Stimulated activated CD4-positive, alpha-beta T cell treated with anti-CD3 and anti-CD28 coated beads, Interleukin-15, amount 100 ng/mL, for 1 hour (primary cell): ENCODE measurements at regions not wholly inside any gene's neighbourhood (a gene's known extent, or its start where the extent isn't known, plus 50 kb on each side); places are given as distances from the start of the nearest gene placed in this dataset.
"Not testable (repeated sequence)": the region's sequence is repeated elsewhere in the genome, so short reads cannot be mapped to it uniquely, and the experiment has no call there.

Source experiments
- DNase-seq, 2 donors: peaks; one replicate each; pipeline ENCODE4 v3.0.0-alpha.2; 2020; ENCODE audit warnings: low read depth in 1 of 2, low spot score in 1 of 2

DNA sequence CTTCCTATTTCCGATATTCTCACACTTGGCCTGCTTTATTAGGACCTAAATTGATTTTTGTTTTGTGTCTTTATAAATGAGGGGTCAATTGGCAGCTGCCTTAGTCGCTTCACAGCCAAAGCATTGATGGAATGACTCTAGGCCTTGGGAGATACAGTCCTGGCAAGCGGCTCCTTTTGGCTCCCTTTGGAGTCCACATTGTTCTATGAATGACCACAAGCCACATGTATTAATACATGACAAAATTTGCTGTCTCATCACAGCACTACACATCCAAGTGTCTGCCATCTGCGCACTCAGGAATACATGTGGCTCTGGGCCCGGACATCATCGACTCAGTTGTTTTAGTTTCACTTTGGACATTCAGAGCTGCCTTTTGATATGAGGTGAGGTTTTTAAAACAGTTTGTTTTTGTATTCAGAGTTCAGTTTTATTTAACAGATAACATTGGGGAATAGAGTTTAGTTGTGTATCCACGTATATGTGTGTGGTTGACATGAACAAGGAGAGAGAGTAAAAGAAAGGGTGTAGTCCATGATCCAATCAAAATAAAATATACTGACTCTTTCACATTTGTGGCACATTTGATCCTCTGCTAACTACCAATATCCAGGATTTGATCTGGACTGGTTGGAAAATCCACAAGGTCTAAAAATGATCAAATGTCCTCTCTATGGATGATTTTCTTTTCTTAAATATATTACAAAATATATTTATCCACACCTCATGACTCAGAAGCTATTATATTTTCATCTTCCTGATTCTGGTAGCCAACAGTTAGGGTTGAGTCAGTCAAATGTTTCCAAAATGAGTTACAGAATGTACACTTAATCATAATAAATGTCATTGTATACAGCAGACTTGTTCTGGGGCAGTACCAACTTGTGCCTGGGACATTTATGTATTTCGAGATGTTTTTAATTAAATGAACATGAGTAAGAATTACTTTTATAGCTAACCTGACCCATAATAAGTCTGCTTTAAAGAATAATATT, 114.0 kb upstream of the MTAP start:
- no peak for DNase-seq

DNA sequence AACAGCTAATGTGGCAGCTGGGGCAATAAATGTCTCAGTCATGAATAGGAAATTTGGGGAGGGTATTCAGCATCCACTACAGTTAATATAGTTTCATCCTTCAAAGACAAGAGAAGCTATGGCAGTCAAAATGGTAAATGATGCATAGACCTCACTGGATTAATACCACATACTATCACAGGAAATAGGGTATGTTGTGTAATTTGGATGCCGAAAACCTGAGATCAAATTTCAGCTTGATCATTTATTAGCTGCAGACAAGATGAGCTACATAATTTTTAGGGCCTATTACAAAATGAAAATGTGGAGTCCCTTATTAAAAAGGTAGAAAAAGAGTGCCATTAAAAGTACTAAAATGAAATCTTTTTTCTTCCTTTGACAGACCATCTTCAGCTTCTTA, 112.6 kb upstream of the MTAP start:
- DNase-seq, result no peak

DNA sequence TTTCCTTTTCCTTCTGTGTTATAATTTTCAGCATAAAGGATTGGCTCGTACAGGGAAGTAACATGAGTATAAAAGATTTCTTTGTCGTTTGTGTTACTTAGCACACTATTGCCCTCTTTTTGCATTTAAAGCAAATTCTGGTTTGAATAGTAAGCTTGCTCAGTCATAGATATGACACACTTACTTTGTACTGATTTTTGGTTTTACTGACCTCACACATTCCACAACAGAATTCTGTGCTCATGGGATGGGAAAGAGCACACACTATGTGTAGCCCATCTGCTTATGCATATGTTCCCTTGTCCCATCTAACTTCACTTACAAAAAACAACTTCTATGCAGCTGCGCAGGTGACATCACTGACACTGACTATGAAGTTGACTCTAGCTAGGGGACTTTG, 111.9 kb upstream of the MTAP start:
- DNase-seq, result no peak

DNA sequence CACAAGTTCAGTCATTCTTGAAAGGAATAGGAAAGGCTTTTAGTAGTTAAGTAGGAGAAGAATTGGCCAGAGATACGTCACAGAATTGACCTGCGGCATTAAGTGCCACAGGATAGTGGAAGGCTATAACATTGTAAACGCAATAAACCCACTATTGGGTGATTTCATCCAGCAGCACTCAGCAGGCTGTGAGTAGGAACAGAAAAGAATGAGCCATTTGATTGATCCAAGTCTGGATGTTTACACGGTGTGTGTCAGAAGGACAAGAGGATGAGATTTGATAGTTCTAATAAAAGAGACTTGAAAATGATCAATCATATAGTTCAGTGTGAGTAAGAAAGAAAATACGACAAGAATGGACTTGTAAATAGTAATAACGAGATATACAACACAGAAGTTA, 110.0 kb upstream of the MTAP start:
- no peak for DNase-seq

- no peak for DNase-seq
Measured at GRCh38 chr9:21694424-21694823, 108.0 kb upstream of the MTAP start.

GRCh38 chr9:21695443-21695842, 107.0 kb upstream of the MTAP start:
- DNase-seq, result no peak

- DNase-seq, result no peak
Measured at GRCh38 chr9:21695874-21696341, 106.5 kb upstream of the MTAP start.

DNA sequence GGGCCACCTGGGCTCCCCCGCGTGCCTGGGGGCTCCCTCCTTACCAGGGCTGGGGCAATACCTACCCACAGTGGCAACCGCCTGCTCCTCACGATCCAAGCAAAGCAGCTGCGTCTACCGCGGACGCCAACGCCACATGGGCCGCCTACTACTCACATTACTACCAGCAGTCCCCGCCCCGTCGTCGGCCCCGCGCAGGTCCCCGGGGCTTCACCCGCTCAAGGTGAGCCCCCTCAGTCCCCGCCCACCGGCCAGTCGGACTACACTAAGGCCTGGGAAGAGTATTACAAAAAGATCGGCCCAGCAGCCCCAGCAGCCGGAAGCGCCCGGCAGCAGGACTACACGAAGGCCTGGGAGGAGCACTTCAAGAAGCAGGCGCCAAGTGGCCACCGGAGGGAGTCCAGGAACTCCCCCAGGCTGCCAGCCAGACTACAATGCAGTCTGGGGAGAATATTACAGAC, 106.0 kb upstream of the MTAP start:
- DNase-seq, result no peak

DNA sequence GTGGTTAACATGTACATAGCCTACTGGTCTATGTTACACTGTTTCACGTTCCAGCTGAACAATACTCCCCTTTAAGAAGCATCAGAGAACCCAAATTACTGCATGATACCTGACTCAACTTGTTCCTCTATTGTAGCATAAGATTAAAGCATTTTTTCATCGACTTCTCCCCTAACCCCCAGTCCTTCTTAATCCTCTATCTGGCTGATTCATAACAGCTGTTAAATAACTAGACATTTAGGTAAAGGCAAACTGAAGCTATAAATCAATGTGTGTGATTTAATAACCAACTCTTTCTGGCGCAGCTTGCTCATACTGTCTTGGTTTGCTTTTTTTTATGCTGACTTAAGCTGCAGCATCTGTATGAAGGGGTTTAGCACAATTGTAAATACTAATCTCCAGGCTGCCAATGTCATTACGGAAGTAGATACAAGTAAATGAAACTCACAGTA, 94.2 kb upstream of the MTAP start:
- DNase-seq, result no peak

GRCh38 chr9:21708856-21709255, 93.6 kb upstream of the MTAP start:
- DNase-seq, result no peak

DNA sequence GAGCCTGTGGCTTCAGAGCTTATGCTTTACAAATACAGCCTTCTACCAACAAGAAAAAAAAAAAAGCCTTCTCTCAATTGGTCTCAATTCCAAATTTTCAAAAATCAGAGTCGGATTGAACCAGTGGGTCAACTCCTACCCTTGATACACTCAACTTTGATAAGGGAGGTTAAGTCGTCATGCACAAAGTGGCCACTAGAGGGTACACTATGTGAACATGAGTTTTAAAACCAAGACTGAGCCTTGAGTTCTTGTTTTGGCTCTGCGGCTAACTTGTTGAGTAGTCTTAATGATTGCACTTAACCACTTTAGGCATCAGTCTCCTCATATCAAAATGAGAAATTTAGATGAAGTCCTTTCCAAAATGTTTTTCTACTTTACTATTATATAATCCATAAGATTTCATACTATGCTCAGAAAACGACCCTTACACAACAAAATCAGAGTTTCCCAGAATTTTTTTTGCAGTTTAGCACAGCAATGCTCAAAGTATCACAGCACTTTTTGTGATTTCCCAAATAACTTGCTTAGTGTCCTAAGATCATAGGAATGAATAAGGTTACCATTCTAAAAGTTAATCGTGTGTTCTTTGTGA, 92.9 kb upstream of the MTAP start:
- DNase-seq, result peak; percentile 9 to 10

GRCh38 chr9:21710548-21711191, 91.8 kb upstream of the MTAP start:
- no peak for DNase-seq

DNA sequence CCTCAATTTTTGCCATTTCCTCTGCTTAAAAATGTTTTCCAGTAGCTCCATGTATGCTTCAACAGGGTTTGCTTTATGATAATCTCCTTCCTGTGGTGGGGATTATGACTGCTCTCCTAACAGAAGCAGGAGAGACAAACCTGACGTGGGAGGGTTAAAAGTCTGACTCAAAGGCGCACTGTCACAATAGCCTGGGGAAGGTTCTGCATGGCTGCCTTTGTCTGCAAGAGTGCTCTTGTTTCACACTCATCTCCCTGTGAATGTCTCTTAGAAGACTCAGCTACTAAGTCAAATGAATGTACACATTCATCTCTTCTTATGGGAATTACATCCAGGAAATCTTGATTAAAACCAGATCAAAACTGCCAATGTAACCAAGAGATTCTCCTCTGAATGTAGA, 90.9 kb upstream of the MTAP start:
- DNase-seq, result no peak

DNA sequence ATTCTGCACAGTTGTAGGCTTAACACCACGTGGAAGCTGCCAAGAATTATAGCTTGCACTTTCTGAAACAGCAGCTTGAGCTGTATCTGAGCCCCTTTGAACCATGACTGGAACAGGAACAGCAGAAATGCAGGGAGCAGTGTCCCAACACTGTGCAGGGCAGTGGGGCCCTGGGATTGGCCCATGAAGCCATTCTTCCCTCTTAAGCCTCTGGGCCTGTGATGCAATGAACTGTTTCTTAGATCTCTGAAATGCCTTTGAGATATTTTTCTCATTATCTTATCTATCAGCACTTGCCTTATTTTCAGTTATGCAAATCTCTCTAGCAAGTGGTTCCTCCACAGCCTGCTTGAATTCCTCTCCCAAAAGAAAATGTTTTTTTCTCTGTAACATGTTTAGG, 87.0 kb upstream of the MTAP start:
- no peak for DNase-seq

- DNase-seq, result no peak
Measured at GRCh38 chr9:21720758-21721157, 81.7 kb upstream of the MTAP start.

GRCh38 chr9:21727411-21727810, 75.0 kb upstream of the MTAP start:
- not testable (repeated sequence) for DNase-seq

DNA sequence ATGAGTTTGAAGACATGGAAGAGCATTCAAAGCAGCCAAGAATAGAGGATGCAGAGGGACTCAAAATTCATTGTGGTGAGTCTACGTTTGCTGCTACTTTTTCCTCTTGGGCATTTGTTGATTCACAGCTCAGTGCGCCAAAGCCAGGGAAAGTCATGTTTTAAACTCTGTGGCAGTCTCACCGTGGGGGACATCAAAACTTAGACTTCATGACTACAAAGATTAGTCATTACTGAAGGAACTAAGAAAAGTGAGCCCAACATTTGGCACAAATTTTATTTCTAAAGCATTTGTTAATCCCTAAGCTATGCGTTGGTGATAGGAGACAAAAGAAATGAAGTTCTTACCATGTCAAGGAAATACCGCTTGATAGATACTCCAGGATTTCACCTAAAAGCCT, 73.7 kb upstream of the MTAP start:
- DNase-seq, result no peak

- DNase-seq, result no peak
Measured at GRCh38 chr9:21729648-21730047, 72.8 kb upstream of the MTAP start.

GRCh38 chr9:21730899-21731298, 71.5 kb upstream of the MTAP start:
- no peak for DNase-seq

GRCh38 chr9:21741151-21741550, 61.3 kb upstream of the MTAP start:
- no peak for DNase-seq

DNA sequence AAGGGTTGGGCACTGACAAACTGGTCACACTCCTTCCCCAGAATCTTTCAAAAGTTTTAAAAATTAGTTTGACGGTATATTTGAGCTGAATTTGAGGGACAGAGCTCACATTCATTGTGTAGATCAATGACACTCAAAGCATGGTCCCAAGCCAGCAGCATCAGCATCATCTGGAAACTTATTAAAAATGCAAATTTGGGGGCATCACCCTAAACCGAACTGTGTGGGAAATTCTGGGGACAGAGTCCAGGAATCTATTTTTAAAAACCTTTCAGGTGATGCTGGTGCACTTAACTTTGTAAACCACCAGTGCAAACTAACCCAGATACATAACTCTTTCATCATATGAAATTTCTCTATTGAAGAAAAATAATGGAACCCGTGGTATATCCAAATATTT, 58.1 kb upstream of the MTAP start:
- no peak for DNase-seq

- DNase-seq, result no peak
Measured at GRCh38 chr9:21744841-21745240, 57.6 kb upstream of the MTAP start.
